OCI-LY3 (cell line): ENCODE measurements at regions not wholly inside any gene's neighbourhood (a gene's known extent, or its start where the extent isn't known, plus 50 kb on each side); places are given as distances from the start of the nearest gene placed in this dataset.

Experiments
- H2AFZ ChIP-seq: fragments of 200-600, 300-600 bp; shearing (Covaris generic); 2 replicates; pipeline ENCODE4 v1.6.0; 2014; ENCODE audit warnings: antibody characterized with exemption, low read depth, low read length
- H3K27ac ChIP-seq: fragments of 200-600, 300-600 bp; sonication (generic); 2 replicates; pipeline ENCODE4 v1.5.1; 2014; ENCODE audit warnings: mild to moderate bottlenecking, low read length, moderate library complexity, mixed read lengths
- H3K27me3 ChIP-seq: fragments of 200-600, 300-600 bp; sonication (generic); 2 replicates; pipeline ENCODE4 v1.6.1; 2014; ENCODE audit warnings: low read depth, low read length, mixed read lengths
- H3K36me3 ChIP-seq: fragments of 200-600, 300-600 bp; sonication (generic); replicated peaks from 2 replicates; pipeline ENCODE3; 2014; ENCODE audit warnings: low read depth, low read length, mixed read lengths
- H3K4me1 ChIP-seq: fragments of 300-600, 200-600 bp; sonication (generic); 2 replicates; pipeline ENCODE4 v1.6.1; 2014; ENCODE audit warnings: low read length, mixed read lengths
- H3K4me2 ChIP-seq: fragments of 200-600, 300-600 bp; sonication (generic); 2 replicates; pipeline ENCODE4 v1.6.1; 2014; ENCODE audit warnings: low read length, mixed read lengths
- H3K4me3 ChIP-seq: fragments of 300-600, 200-600 bp; sonication (generic); 2 replicates; pipeline ENCODE4 v1.5.1; 2014; ENCODE audit warnings: antibody characterized with exemption, mild to moderate bottlenecking, low read length, moderate library complexity
- H3K79me2 ChIP-seq: fragments of 300-600, 200-600 bp; shearing (Covaris generic); 2 replicates; pipeline ENCODE4 v1.6.1; 2014; ENCODE audit warnings: mild to moderate bottlenecking, low read length, mixed read lengths
- H3K9ac ChIP-seq: fragments of 300-600, 200-600 bp; shearing (Covaris generic); 2 replicates; pipeline ENCODE4 v1.6.0; 2014; ENCODE audit warnings: mild to moderate bottlenecking, low read length, moderate library complexity
- H3K9me3 ChIP-seq: fragments of 200-600, 300-600 bp; shearing (Covaris generic); 2 replicates; pipeline ENCODE4 v1.6.1; 2014; ENCODE audit warnings: low read length, mixed read lengths; ENCODE audit not compliant: insufficient read depth
- H4K20me1 ChIP-seq: fragments of 200-600, 300-600 bp; sonication (generic); 2 replicates; pipeline ENCODE4 v1.6.1; 2016; ENCODE audit warnings: low read length, mixed read lengths; ENCODE audit not compliant: insufficient read depth
- CTCF ChIP-seq: fragments of 200-600, 300-600 bp; sonication (generic); IDR thresholded peaks from 2 replicates; pipeline ENCODE4 v1.5.1; 2014; ENCODE audit warnings: antibody characterized with exemption, low read length, low read depth
- EZH2phosphoT487 ChIP-seq: fragments of 200-600 bp; shearing (Covaris generic); IDR thresholded peaks from 2 replicates; pipeline ENCODE4 v1.6.1; 2018; ENCODE audit warnings: antibody characterized with exemption, mixed run types, low read depth

- H4K20me1 ChIP-seq, result peaks cover 96% of the 10 kb centered on the region
- H3K79me2 ChIP-seq, result peaks cover 99% of the 10 kb centered on the region
- peaks cover 12% of the 10 kb centered on the region for H3K4me1 ChIP-seq
- H2AFZ ChIP-seq, result no peak overlapping the region
- no peak overlapping the region for H3K4me3 ChIP-seq
- H3K27ac ChIP-seq, result no peak overlapping the region
- H3K9ac ChIP-seq, result no peak overlapping the region
- no peaks in the 10 kb centered on the region for H3K27me3 ChIP-seq
- peaks cover 92% of the 10 kb centered on the region for H3K36me3 ChIP-seq
- H3K9me3 ChIP-seq, result no peaks in the 10 kb centered on the region
- no peak overlapping the region for H3K4me2 ChIP-seq
- no peak for TF ChIP-seq CTCF
- TF ChIP-seq EZH2phosphoT487, result no peak
These were observed 67.6 kb upstream of the TFEC start for GRCh38 chr7:116098175-116098574.

DNA sequence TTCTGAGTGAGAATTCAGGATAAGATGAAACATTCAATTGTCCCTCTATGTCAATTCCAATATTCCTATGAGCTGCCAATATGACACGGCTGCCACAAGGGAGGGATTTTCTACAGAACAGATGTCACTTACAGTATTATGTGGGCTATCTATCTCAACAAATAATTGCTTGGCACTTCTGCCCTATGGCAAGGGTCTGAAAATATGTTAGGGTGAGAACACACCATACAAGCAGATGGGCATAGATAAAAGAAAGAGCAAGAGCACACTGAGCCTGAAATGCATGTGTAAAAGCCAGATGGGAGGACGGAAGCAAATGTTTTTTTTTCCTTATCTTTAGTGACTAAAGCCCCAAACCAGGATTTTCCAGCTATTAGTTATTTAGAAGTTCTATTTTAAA is 70.1 kb upstream of the TFEC start:
- no peak overlapping the region for H3K4me3 ChIP-seq
- no peak overlapping the region for H3K9ac ChIP-seq
- H2AFZ ChIP-seq, result no peak overlapping the region
- H3K9me3 ChIP-seq, result no peaks in the 10 kb centered on the region
- no peak overlapping the region for H3K4me2 ChIP-seq
- peaks cover 93% of the 10 kb centered on the region for H3K36me3 ChIP-seq
- no peak overlapping the region for H3K27ac ChIP-seq
- H3K4me1 ChIP-seq, result peaks cover 6% of the 10 kb centered on the region
- H4K20me1 ChIP-seq, result peaks cover 89% of the 10 kb centered on the region
- H3K27me3 ChIP-seq, result no peaks in the 10 kb centered on the region
- TF ChIP-seq CTCF, result no peak
- TF ChIP-seq EZH2phosphoT487, result no peak
- H3K79me2 ChIP-seq, result peaks cover 100% of the 10 kb centered on the region

- Histone ChIP-seq H3K79me2 (peaks cover 100% of the 10 kb centered on the region), H2AFZ (no peak overlapping the region), H3K27ac (no peak overlapping the region), H3K4me3 (no peak overlapping the region), H3K9ac (no peak overlapping the region), H3K4me2 (no peak overlapping the region), H4K20me1 (peaks cover 87% of the 10 kb centered on the region), H3K4me1 (no peaks in the 10 kb centered on the region), H3K9me3 (no peaks in the 10 kb centered on the region), H3K27me3 (no peaks in the 10 kb centered on the region), H3K36me3 (peaks cover 92% of the 10 kb centered on the region)
- TF ChIP-seq CTCF, result no peak
- TF ChIP-seq EZH2phosphoT487, result no peak
These were observed 71.1 kb upstream of the TFEC start for GRCh38 chr7:116101704-116102103.

- Histone ChIP-seq H3K4me2 (no peak overlapping the region), H3K36me3 (peaks cover 80% of the 10 kb centered on the region), H3K4me1 (peaks cover 24% of the 10 kb centered on the region), H4K20me1 (peaks cover 87% of the 10 kb centered on the region), H3K79me2 (peaks cover 90% of the 10 kb centered on the region), H3K4me3 (no peak overlapping the region), H3K27me3 (no peaks in the 10 kb centered on the region), H2AFZ (no peak overlapping the region), H3K27ac (peak overlapping the region; percentile 42), H3K9me3 (no peaks in the 10 kb centered on the region), H3K9ac (no peak overlapping the region)
- TF ChIP-seq EZH2phosphoT487 (no peak), CTCF (no peak)
These were observed 80.9 kb upstream of the TFEC start for GRCh38 chr7:116111475-116111874.
